HL-60 (cell line): ENCODE measurements at regions not wholly inside any gene's neighbourhood (a gene's known extent, or its start where the extent isn't known, plus 50 kb on each side); places are given as distances from the start of the nearest gene placed in this dataset.

Experiments
- DNase-seq, 2 experiments: peaks; one replicate each; pipeline ENCODE4 v3.0.0-alpha.2; 2010 to 2020; ENCODE audit warnings: low read depth in 1 of 2, low spot score in 1 of 2
- H3K27ac ChIP-seq: fragments of 250-450 bp; sonication (Bioruptor Pico); replicated peaks from 2 replicates; pipeline ENCODE4 v1.5.1; 2020; ENCODE audit warnings: mild to moderate bottlenecking, moderate library complexity
- H3K27me3 ChIP-seq: fragments of 250-450 bp; sonication (Bioruptor Pico); 2 replicates; pipeline ENCODE4 v1.5.1; 2021; ENCODE audit warnings: mild to moderate bottlenecking, moderate library complexity; ENCODE audit not compliant: insufficient read depth, poor library complexity, severe bottlenecking
- H3K4me3 ChIP-seq: replicated peaks from 2 replicates; pipeline ENCODE4 v1.5.1; 2011; ENCODE audit warnings: mild to moderate bottlenecking, control low read depth, low read length; ENCODE audit not compliant: insufficient read depth
- CTCF ChIP-seq: IDR thresholded peaks from one replicate; pipeline ENCODE4 v1.5.1; 2011; ENCODE audit warnings: low read length, control low read depth, inconsistent platforms; ENCODE audit not compliant: insufficient read depth
- GABPA ChIP-seq: IDR thresholded peaks from 2 replicates; pipeline ENCODE4 v1.6.1; 2012; ENCODE audit warnings: low read depth
- POLR2AphosphoS5 ChIP-seq: IDR thresholded peaks from 2 replicates; pipeline ENCODE4 v1.6.1; 2012; ENCODE audit warnings: low read depth
- SPI1 ChIP-seq: IDR thresholded peaks from 2 replicates; pipeline ENCODE4 v1.6.1; 2012; ENCODE audit warnings: low read depth, mild to moderate bottlenecking, borderline replicate concordance
- TF ChIP-seq, protein P1 (sequence below): IDR thresholded peaks from 2 replicates; pipeline ENCODE4 v1.6.1; 2012; ENCODE audit warnings: low read depth; ENCODE audit not compliant: insufficient replicate concordance

GRCh38 chr18:56173542-56174220, 464.7 kb downstream of the TXNL1 start:
- Histone ChIP-seq H3K27ac (no peak overlapping the region), H3K27me3 (no peaks in the 10 kb centered on the region), H3K4me3 (no peak overlapping the region)
- TF ChIP-seq GABPA, result no peak
- TF ChIP-seq, protein P1, sequence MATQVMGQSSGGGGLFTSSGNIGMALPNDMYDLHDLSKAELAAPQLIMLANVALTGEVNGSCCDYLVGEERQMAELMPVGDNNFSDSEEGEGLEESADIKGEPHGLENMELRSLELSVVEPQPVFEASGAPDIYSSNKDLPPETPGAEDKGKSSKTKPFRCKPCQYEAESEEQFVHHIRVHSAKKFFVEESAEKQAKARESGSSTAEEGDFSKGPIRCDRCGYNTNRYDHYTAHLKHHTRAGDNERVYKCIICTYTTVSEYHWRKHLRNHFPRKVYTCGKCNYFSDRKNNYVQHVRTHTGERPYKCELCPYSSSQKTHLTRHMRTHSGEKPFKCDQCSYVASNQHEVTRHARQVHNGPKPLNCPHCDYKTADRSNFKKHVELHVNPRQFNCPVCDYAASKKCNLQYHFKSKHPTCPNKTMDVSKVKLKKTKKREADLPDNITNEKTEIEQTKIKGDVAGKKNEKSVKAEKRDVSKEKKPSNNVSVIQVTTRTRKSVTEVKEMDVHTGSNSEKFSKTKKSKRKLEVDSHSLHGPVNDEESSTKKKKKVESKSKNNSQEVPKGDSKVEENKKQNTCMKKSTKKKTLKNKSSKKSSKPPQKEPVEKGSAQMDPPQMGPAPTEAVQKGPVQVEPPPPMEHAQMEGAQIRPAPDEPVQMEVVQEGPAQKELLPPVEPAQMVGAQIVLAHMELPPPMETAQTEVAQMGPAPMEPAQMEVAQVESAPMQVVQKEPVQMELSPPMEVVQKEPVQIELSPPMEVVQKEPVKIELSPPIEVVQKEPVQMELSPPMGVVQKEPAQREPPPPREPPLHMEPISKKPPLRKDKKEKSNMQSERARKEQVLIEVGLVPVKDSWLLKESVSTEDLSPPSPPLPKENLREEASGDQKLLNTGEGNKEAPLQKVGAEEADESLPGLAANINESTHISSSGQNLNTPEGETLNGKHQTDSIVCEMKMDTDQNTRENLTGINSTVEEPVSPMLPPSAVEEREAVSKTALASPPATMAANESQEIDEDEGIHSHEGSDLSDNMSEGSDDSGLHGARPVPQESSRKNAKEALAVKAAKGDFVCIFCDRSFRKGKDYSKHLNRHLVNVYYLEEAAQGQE, result no peak
- TF ChIP-seq POLR2AphosphoS5, result no peak
- TF ChIP-seq CTCF, result no peak
- TF ChIP-seq SPI1, result no peak
- no peak for DNase-seq

DNA sequence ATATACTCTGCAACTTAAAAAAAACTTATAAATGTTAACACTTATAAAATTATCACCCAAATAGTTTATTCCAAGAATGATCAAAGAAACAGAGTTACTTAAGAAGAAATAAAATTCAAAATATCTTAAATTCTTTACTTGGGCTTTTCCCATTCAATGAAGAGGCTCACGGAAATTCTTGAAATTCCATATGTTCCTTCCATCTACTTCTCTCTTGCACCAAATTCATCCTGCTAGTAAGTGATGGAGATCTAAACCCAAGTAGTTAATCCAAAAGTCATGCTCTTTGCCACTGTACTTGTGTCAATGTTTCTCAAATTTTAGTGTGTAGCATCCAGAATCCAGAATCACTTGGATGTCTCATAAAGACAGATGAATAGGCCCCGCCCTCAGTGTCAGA, 465.9 kb downstream of the TXNL1 start:
- TF ChIP-seq CTCF, result no peak
- no peak for TF ChIP-seq POLR2AphosphoS5
- no peak for TF ChIP-seq GABPA
- TF ChIP-seq SPI1, result no peak
- TF ChIP-seq, protein P1, result no peak
- Histone ChIP-seq H3K4me3 (no peak overlapping the region), H3K27me3 (no peaks in the 10 kb centered on the region), H3K27ac (no peak overlapping the region)
- DNase-seq, result no peak

DNA sequence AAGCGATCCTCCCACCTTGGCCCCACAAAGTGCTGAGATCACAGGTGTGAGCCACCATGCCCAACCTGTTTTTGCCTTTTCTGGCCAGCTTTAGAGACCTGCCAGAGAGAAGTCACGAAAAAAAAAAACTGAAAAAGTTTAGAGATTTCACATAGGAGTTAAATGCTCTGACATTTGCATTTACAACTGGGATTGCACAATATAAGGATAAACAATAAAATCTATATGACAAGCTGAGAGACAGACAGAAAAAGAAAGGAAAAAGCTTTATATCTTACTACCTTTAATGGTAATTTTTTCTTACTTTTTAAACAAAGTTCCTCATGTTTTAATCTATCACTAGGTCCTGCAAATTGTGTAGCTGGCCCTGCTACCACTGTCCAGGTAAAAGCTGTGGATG, 466.5 kb downstream of the TXNL1 start:
- DNase-seq, result no peak
- no peaks in the 10 kb centered on the region for H3K27me3 ChIP-seq
- no peak overlapping the region for H3K4me3 ChIP-seq
- no peak overlapping the region for H3K27ac ChIP-seq
- TF ChIP-seq, protein P1, result no peak
- TF ChIP-seq GABPA (no peak), SPI1 (no peak), CTCF (no peak), POLR2AphosphoS5 (no peak)
